ENCODE measurements at regions not wholly inside any gene's neighbourhood (a gene's known extent, or its start where the extent isn't known, plus 50 kb on each side); places are given as distances from the start of the nearest gene placed in this dataset.

- TF ChIP-seq CTCF (conservative IDR thresholded peaks at IDR 0.05 in 1 of 2, IDR thresholded peaks at IDR 0.05 in 1 of 2; ENCODE audit: extremely low read depth in 1 of 2, insufficient read depth in 1 of 2, low read depth in 1 of 2, low read length in 2 of 2) (no peak), EZH2 (IDR thresholded peaks at IDR 0.05; ENCODE audit: borderline replicate concordance, low read length) (no peak)
Measured at GRCh38 chr16:79393127-79393526, 207.4 kb downstream of the MAF start.
